ENCODE measurements at regions not wholly inside any gene's neighbourhood (a gene's known extent, or its start where the extent isn't known, plus 50 kb on each side); places are given as distances from the start of the nearest gene placed in this dataset.

DNA sequence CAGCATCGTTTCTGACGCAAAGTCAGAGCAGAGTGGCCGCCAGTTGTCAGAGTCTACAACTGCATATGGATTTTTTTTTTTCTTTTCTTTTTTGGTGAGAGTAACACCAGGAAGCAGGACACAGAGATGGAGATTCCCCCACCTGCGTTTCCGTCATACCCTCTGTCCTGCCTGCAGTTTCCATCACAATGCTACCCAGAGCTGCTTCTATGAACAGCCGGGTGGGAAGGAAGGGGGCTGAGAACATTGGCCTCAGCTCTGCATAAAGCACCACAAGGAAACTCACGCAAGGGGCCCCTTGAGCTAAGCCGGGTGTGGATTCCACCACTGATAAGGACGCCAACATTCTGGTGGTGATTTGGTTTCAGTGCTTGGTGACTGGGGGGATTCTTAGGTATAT lies 183.5 kb upstream of the AFDN start:
- no peaks in the 10 kb centered on the region for H3K9me3 ChIP-seq (ENCODE audit: low read depth, low read length)
- no peak for TF ChIP-seq EZH2 (IDR thresholded peaks at IDR 0.05)
- TF ChIP-seq POLR2AphosphoS5 (IDR thresholded peaks at IDR 0.05; ENCODE audit: borderline replicate concordance, low read depth, low read length) = no peak
- no peak for TF ChIP-seq FOXP2 (optimal IDR thresholded peaks at IDR 0.05; ENCODE audit: control extremely low read depth, extremely low read length, insufficient read depth)
- no peaks in the 10 kb centered on the region for H3K36me3 ChIP-seq (ENCODE audit: insufficient read depth, low read length)
- DNase-seq (ENCODE audit: low read depth, low spot score) = no peak
- no peak overlapping the region for H3K27ac ChIP-seq
- H3K4me3 ChIP-seq = no peak overlapping the region
- no peak overlapping the region for H3K9ac ChIP-seq (ENCODE audit: insufficient read length)

DNA sequence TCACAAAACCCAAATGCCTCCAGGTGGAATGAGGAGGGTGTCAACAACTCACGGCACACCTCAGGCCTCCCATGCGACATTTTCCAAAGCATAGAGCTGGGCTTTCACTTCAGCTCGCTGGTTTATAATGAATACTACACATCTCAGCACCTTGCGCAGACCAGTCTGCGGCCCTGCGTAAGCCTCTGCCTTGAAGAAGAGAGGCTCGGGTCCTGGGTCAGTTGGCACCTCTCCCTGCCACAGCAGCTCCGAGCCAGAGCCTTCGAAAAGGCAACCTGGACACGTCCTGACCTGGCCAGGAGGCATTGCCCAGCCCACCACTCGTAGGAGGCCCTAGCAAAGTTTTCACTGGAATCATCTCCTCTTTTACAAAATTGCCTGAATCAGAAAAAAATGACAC lies 183.0 kb upstream of the AFDN start:
- DNase-seq (ENCODE audit: low read depth, low spot score) = no peak
- H3K36me3 ChIP-seq (ENCODE audit: insufficient read depth, low read length) = no peaks in the 10 kb centered on the region
- no peak overlapping the region for H3K9ac ChIP-seq (ENCODE audit: insufficient read length)
- no peaks in the 10 kb centered on the region for H3K9me3 ChIP-seq (ENCODE audit: low read depth, low read length)
- H3K4me3 ChIP-seq = no peak overlapping the region
- no peak for TF ChIP-seq POLR2AphosphoS5 (IDR thresholded peaks at IDR 0.05; ENCODE audit: borderline replicate concordance, low read depth, low read length)
- no peak for TF ChIP-seq EZH2 (IDR thresholded peaks at IDR 0.05)
- no peak for TF ChIP-seq FOXP2 (optimal IDR thresholded peaks at IDR 0.05; ENCODE audit: control extremely low read depth, extremely low read length, insufficient read depth)
- H3K27ac ChIP-seq = no peak overlapping the region

DNA sequence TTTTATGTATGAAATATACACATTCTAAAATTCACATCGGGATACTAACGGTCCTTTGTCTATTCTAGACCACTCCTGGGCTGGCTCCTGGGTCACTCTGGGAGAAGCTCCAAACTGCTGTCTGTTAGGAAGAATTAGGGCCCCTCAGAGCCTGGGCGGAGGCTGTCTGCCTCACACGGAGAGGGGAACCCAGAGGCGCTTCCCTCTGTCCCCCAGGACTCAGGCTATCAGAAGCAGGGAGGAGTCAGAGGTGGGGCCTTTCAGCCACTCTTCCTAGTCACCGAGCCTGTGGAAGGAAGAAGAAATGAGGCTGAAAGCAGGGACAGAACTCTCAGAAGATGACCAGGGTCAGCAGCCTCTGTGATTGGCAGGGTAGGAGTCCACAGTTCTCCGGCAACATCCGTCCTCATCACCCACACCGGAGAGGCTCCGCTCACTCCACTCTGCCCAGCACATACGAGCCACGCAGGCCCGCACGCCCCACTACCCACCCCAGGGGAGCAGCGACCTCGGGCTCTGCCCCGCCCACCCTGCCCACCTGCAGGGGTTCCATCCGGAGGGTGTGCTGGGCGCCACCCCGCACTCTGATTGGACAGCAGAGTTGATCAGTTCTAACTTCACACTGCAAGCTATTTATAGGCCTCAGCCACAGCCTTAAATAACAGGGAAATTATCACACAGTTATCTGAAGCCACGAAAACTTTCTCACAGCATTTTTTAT lies 182.1 kb upstream of the AFDN start:
- no peaks in the 10 kb centered on the region for H3K9me3 ChIP-seq (ENCODE audit: low read depth, low read length)
- DNase-seq (ENCODE audit: low read depth, low spot score) = no peak
- H3K4me3 ChIP-seq = no peak overlapping the region
- no peak overlapping the region for H3K9ac ChIP-seq (ENCODE audit: insufficient read length)
- H3K27ac ChIP-seq = no peak overlapping the region
- TF ChIP-seq POLR2AphosphoS5 (IDR thresholded peaks at IDR 0.05; ENCODE audit: borderline replicate concordance, low read depth, low read length) (no peak), FOXP2 (optimal IDR thresholded peaks at IDR 0.05; ENCODE audit: control extremely low read depth, extremely low read length, insufficient read depth) (no peak), EZH2 (IDR thresholded peaks at IDR 0.05) (no peak)
- no peaks in the 10 kb centered on the region for H3K36me3 ChIP-seq (ENCODE audit: insufficient read depth, low read length)

DNA sequence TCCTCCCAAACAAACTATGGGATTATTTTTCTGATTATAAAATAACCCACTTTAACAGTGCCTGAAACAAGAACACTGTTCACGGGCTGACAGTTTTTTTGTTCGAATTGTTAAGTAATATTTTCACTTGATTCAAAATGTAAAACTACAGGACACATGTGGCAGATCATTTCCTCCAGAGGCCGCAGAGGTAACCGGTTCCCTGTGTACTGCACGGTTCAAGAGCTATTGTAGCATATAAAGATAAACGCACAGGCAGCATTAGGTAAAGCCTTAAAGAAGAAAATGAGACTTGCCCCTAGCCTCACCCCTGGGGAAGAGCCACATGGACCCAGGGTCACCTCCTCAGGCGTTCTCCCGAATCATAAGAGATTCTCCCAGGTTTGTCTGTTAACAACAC lies 181.3 kb upstream of the AFDN start:
- Histone ChIP-seq H3K9me3 (ENCODE audit: low read depth, low read length) (no peaks in the 10 kb centered on the region), H3K36me3 (ENCODE audit: insufficient read depth, low read length) (no peaks in the 10 kb centered on the region), H3K4me3 (no peak overlapping the region), H3K9ac (ENCODE audit: insufficient read length) (no peak overlapping the region), H3K27ac (no peak overlapping the region)
- no peak for TF ChIP-seq FOXP2 (optimal IDR thresholded peaks at IDR 0.05; ENCODE audit: control extremely low read depth, extremely low read length, insufficient read depth)
- TF ChIP-seq POLR2AphosphoS5 (IDR thresholded peaks at IDR 0.05; ENCODE audit: borderline replicate concordance, low read depth, low read length) = no peak
- TF ChIP-seq EZH2 (IDR thresholded peaks at IDR 0.05) = no peak
- DNase-seq (ENCODE audit: low read depth, low spot score) = no peak

DNA sequence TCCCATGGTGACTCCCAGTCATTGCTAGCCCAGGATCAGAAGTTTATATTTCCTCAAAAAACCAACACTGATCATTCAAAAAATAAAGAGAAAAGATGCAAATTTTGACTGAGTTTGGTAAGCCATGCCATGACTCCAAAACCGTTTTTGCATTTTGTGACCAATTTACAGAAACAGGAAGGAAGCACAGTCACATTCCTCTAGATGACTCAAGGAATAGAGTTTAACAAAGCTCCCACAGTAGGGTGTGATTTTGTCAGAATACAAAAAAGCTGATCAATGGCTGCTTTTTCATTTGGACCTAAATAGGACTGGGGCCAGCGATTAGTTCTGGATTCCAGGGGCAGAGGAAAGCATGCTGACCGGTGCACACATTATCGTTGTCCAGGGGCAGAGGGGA lies 179.4 kb upstream of the AFDN start:
- peak overlapping the region; percentile 37; the same call in 1 of the 2 replicates for H3K27ac ChIP-seq
- H3K9me3 ChIP-seq (ENCODE audit: low read depth, low read length) = no peaks in the 10 kb centered on the region
- H3K36me3 ChIP-seq (ENCODE audit: insufficient read depth, low read length) = no peaks in the 10 kb centered on the region
- DNase-seq (ENCODE audit: low read depth, low spot score) = no peak
- no peak overlapping the region for H3K9ac ChIP-seq (ENCODE audit: insufficient read length)
- no peak for TF ChIP-seq EZH2 (IDR thresholded peaks at IDR 0.05)
- TF ChIP-seq POLR2AphosphoS5 (IDR thresholded peaks at IDR 0.05; ENCODE audit: borderline replicate concordance, low read depth, low read length) = no peak
- TF ChIP-seq FOXP2 (optimal IDR thresholded peaks at IDR 0.05; ENCODE audit: control extremely low read depth, extremely low read length, insufficient read depth) = no peak
- H3K4me3 ChIP-seq = no peak overlapping the region

DNA sequence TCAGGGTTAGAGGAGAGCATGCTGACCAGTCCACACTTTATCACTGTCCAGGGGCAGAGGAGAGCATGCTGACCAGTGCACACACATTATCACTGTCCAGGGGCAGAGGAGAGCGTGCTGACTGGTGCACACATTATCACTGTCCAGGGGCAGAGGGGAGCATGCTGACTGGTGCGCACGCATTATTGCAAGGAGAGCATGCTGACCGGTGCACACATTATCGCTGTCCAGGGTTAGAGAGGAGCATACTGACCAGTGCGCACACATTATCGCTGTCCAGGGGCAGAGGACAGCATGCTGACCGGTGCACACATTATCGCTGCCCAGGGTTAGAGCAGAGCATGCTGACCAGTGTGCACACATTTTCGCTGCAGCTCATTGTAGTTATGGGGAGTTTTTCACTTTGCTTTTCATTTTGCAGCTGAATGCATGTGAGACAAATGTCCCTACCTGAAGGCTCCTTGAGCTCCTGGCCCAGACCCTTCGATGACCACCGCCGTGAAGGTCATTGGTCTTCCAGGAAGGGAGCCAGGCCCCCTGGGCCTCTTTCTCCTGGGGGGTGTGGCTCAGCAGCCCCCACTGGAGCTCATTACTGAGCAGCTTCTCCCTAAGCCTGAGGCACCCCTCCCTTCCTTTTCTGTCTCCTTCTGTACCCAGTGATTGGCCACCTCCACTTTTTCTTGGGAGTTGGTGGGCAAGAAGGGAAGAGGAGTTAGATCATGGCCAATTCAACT lies 178.8 kb upstream of the AFDN start:
- Histone ChIP-seq H3K36me3 (ENCODE audit: insufficient read depth, low read length) (no peaks in the 10 kb centered on the region), H3K9me3 (ENCODE audit: low read depth, low read length) (no peaks in the 10 kb centered on the region), H3K9ac (ENCODE audit: insufficient read length) (no peak overlapping the region), H3K4me3 (no peak overlapping the region), H3K27ac (no peak overlapping the region)
- TF ChIP-seq POLR2AphosphoS5 (IDR thresholded peaks at IDR 0.05; ENCODE audit: borderline replicate concordance, low read depth, low read length) (no peak), FOXP2 (optimal IDR thresholded peaks at IDR 0.05; ENCODE audit: control extremely low read depth, extremely low read length, insufficient read depth) (no peak), EZH2 (IDR thresholded peaks at IDR 0.05) (no peak)
- no peak for DNase-seq (ENCODE audit: low read depth, low spot score)

DNA sequence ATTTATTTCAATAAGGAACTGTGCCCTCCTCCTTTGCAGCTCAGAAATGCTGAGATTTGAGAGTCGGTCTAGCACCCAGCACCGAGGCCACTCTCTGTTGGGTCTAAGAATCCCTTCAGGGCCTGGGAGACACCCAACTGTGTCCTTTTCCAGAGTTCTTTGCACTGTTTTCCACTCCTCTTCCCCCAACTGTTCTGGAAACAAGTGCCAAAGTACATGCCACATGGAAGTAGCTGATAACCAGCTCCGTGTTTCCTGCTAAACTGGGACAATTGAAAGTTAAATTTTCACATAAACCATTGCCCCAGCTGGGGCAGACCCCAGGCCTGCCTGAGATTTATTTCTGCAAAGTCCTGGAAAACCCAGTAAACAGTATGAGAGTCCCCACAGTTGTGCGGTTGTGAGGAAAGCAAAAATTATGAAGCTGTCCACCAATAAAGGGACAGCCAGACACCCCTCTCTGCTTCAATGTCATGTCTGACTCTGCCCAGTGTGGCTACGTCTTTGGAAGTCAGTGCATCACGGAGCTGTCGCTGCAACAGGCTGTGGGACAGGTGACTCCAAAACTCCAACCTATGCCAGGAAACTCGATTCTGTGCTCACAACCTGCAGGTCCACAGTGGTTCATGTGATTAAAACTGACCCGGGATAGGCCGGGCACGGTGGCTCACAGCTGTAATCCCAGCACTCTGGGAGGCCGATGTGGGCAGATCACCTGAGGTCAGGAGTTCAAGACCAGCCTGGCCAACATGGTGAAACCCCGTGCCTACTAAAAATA lies 178.0 kb upstream of the AFDN start:
- H3K27ac ChIP-seq = no peak overlapping the region
- H3K9me3 ChIP-seq (ENCODE audit: low read depth, low read length) = no peaks in the 10 kb centered on the region
- no peak overlapping the region for H3K4me3 ChIP-seq
- no peaks in the 10 kb centered on the region for H3K36me3 ChIP-seq (ENCODE audit: insufficient read depth, low read length)
- no peak for DNase-seq (ENCODE audit: low read depth, low spot score)
- no peak overlapping the region for H3K9ac ChIP-seq (ENCODE audit: insufficient read length)
- no peak for TF ChIP-seq POLR2AphosphoS5 (IDR thresholded peaks at IDR 0.05; ENCODE audit: borderline replicate concordance, low read depth, low read length)
- TF ChIP-seq EZH2 (IDR thresholded peaks at IDR 0.05) = no peak
- no peak for TF ChIP-seq FOXP2 (optimal IDR thresholded peaks at IDR 0.05; ENCODE audit: control extremely low read depth, extremely low read length, insufficient read depth)

DNA sequence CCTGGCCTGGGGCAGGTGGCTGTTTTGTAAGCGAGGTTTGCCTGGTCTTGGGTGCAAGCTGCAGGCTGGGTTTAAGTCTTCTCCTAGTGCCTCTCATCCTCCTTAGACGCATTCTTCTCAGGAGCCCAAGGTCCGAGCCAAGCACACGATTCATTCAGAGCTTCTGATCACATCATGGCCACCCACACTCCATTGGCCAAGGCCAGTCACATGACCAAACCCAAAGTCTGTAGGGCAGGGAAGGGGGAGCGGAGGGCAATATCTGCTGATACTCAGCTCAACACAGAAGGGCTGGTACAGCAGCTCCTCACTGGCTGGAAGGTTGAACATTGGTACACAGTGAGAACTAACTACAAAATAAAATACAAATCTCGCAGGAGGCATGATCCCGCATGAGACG lies 177.2 kb upstream of the AFDN start:
- no peak overlapping the region for H3K4me3 ChIP-seq
- H3K9me3 ChIP-seq (ENCODE audit: low read depth, low read length) = no peaks in the 10 kb centered on the region
- H3K9ac ChIP-seq (ENCODE audit: insufficient read length) = no peak overlapping the region
- no peaks in the 10 kb centered on the region for H3K36me3 ChIP-seq (ENCODE audit: insufficient read depth, low read length)
- TF ChIP-seq FOXP2 (optimal IDR thresholded peaks at IDR 0.05; ENCODE audit: control extremely low read depth, extremely low read length, insufficient read depth) (no peak), EZH2 (IDR thresholded peaks at IDR 0.05) (no peak), POLR2AphosphoS5 (IDR thresholded peaks at IDR 0.05; ENCODE audit: borderline replicate concordance, low read depth, low read length) (no peak)
- H3K27ac ChIP-seq = no peak overlapping the region
- no peak for DNase-seq (ENCODE audit: low read depth, low spot score)
